ENCODE measurements at regions not wholly inside any gene's neighbourhood (a gene's known extent, or its start where the extent isn't known, plus 50 kb on each side); places are given as distances from the start of the nearest gene placed in this dataset.

DNA sequence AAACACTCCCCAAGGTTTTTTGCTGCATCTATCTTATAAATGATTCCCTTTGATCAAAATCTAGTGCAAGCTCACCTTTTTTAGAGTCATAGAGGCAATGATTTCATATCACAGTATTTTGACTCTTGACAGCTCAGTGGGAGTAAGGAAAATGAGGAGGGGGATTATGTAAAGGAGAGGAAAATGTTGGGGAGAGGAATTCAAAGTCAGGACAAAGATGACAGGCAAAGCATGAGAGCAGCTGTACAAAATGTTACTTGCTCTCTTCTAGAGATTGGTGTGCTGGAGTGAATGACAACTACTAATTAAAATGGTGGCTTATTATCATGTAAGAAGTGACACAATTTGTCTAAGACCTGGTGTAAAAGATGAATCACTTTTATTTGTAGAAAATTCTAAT lies 644.6 kb upstream of the CHORDC1 start:
- intact Hi-C loops (cut with DNase I): no loop called here
- DNase-seq: no peak
- Histone ChIP-seq H3K4me3 (no peak overlapping the region), H3K9me3 (no peaks in the 10 kb centered on the region), H3K27ac (no peak overlapping the region), H3K4me1 (ENCODE audit: insufficient read depth) (no peaks in the 10 kb centered on the region), H3K27me3 (no peaks in the 10 kb centered on the region), H3K36me3 (no peaks in the 10 kb centered on the region)
- TF ChIP-seq EP300 (IDR thresholded peaks at IDR 0.05) (no peak), POLR2A (IDR thresholded peaks at IDR 0.05) (no peak), CTCF (IDR thresholded peaks at IDR 0.05) (no peak)

DNA sequence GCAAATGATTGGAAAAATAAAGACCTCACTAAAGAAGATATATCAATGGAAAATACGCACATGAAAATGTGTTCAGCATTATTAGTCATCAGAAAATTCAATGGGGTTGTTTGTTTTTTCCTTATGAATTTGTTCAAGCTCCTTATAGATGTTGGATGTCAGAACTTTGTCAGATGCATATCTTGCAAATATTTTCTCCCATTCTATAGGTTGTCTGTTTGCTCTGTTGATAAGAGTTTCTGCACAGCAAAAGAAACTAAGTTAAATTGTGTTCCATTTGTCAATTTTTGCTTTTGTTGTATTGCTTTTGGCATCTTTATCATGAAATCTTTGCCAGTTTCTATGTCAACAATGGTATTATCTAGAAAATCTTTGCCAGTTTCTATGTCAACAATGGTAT lies 633.9 kb upstream of the CHORDC1 start:
- Histone ChIP-seq H3K36me3 (no peaks in the 10 kb centered on the region), H3K9me3 (no peaks in the 10 kb centered on the region), H3K4me1 (ENCODE audit: insufficient read depth) (no peaks in the 10 kb centered on the region), H3K27ac (no peak overlapping the region), H3K27me3 (peaks cover 3% of the 10 kb centered on the region), H3K4me3 (no peak overlapping the region)
- no peak for TF ChIP-seq POLR2A (IDR thresholded peaks at IDR 0.05)
- TF ChIP-seq CTCF (IDR thresholded peaks at IDR 0.05): no peak
- no peak for TF ChIP-seq EP300 (IDR thresholded peaks at IDR 0.05)
- no peak for DNase-seq
- intact Hi-C loops (cut with DNase I): no loop called here
- 84 to 95% (median 92%) methylated on average over 1 of the region's 1 CpG for WGBS, 3 donors

DNA sequence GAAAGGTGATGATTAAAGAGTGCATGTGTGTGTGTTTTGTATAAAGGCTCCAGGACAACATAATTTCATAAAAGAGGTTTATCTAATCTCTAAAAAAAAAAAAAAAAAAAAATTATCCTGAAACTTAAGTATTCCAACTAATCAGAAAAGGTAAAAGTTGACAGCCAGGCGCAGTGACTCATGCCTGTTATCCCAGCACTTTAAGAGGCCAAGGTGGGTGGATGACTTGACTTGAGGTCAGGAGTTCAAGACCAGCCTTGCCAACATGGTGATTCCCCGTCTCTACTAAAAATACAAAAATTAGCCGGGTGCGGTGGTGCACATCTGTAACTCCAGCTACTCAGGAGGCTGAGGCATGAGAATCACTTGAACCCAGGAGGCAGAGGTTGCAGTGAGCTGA lies 632.7 kb upstream of the CHORDC1 start:
- H3K27ac ChIP-seq: no peak overlapping the region
- H3K9me3 ChIP-seq: no peaks in the 10 kb centered on the region
- H3K36me3 ChIP-seq: no peaks in the 10 kb centered on the region
- no peak for DNase-seq
- H3K27me3 ChIP-seq: no peaks in the 10 kb centered on the region
- whole genome bisulfite sequencing, 3 donors: 80 to 89% (median 86%) methylated on average over 4 of the region's 4 CpGs
- TF ChIP-seq EP300 (IDR thresholded peaks at IDR 0.05): no peak
- TF ChIP-seq POLR2A (IDR thresholded peaks at IDR 0.05): no peak
- no peak for TF ChIP-seq CTCF (IDR thresholded peaks at IDR 0.05)
- no peak overlapping the region for H3K4me3 ChIP-seq
- H3K4me1 ChIP-seq (ENCODE audit: insufficient read depth): no peaks in the 10 kb centered on the region
- intact Hi-C loops (cut with DNase I): no loop called here

GRCh38 chr11:90851196-90851595 lies 628.3 kb upstream of the CHORDC1 start:
- DNase-seq: no peak
- Histone ChIP-seq H3K36me3 (no peaks in the 10 kb centered on the region), H3K4me3 (no peak overlapping the region), H3K27me3 (no peaks in the 10 kb centered on the region), H3K27ac (no peak overlapping the region), H3K9me3 (no peaks in the 10 kb centered on the region), H3K4me1 (ENCODE audit: insufficient read depth) (no peaks in the 10 kb centered on the region)
- intact Hi-C loops (cut with DNase I): no loop called here
- no peak for TF ChIP-seq CTCF (IDR thresholded peaks at IDR 0.05)
- TF ChIP-seq EP300 (IDR thresholded peaks at IDR 0.05): no peak
- TF ChIP-seq POLR2A (IDR thresholded peaks at IDR 0.05): no peak

GRCh38 chr11:90849312-90849711 lies 626.5 kb upstream of the CHORDC1 start:
- intact Hi-C loops (cut with DNase I): no loop called here
- H3K9me3 ChIP-seq: no peaks in the 10 kb centered on the region

More at GRCh38 chr11:90849312-90849711, 626.5 kb upstream of the CHORDC1 start:
- no peak overlapping the region for H3K27ac ChIP-seq
- WGBS, 3 donors: 93 to 96% (median 94%) methylated on average over 4 of the region's 4 CpGs
- H3K4me3 ChIP-seq: no peak overlapping the region
- no peaks in the 10 kb centered on the region for H3K4me1 ChIP-seq (ENCODE audit: insufficient read depth)
- no peak for DNase-seq
- H3K36me3 ChIP-seq: no peaks in the 10 kb centered on the region
- no peaks in the 10 kb centered on the region for H3K27me3 ChIP-seq
- no peak for TF ChIP-seq EP300 (IDR thresholded peaks at IDR 0.05)

Measured in ovary (tissue), 7 donors.